ENCODE measurements at regions not wholly inside any gene's neighbourhood (a gene's known extent, or its start where the extent isn't known, plus 50 kb on each side); places are given as distances from the start of the nearest gene placed in this dataset.

GRCh38 chr14:58769771-58770170, 132.0 kb downstream of the DACT1 start (continued):
- TF ChIP-seq CHD7 (IDR thresholded peaks at IDR 0.05; ENCODE audit: insufficient replicate concordance, low read length): no peak
- TF ChIP-seq GTF2F1 (IDR thresholded peaks at IDR 0.05; ENCODE audit: borderline replicate concordance, low read depth, low read length): no peak
- TF ChIP-seq RFX5 (IDR thresholded peaks at IDR 0.05; ENCODE audit: borderline replicate concordance, low read depth, low read length): no peak
- no peak for TF ChIP-seq CREB1 (IDR thresholded peaks at IDR 0.05)
- TF ChIP-seq ATF3 (IDR thresholded peaks at IDR 0.05; ENCODE audit: insufficient read depth, low read depth, low read length): no peak
- TF ChIP-seq SIX5 (IDR thresholded peaks at IDR 0.05; ENCODE audit: low read depth, low read length): no peak
- TF ChIP-seq RNF2 (IDR thresholded peaks at IDR 0.05; ENCODE audit: borderline replicate concordance, low read depth, low read length, missing control alignments, poor library complexity, severe bottlenecking): no peak
- no peak for TF ChIP-seq ASH2L (IDR thresholded peaks at IDR 0.05; ENCODE audit: low read length)
- TF ChIP-seq NRF1 (IDR thresholded peaks at IDR 0.05; ENCODE audit: low read depth, low read length): no peak
- no peak for TF ChIP-seq MAFK (IDR thresholded peaks at IDR 0.05; ENCODE audit: low read depth, low read length)
- no peak for TF ChIP-seq SP4 (IDR thresholded peaks at IDR 0.05; ENCODE audit: low read length)
- TF ChIP-seq SP2 (IDR thresholded peaks at IDR 0.05; ENCODE audit: low read length): no peak
- TF ChIP-seq TBP (IDR thresholded peaks at IDR 0.05; ENCODE audit: low read depth, low read length): no peak
